ENCODE measurements at regions not wholly inside any gene's neighbourhood (a gene's known extent, or its start where the extent isn't known, plus 50 kb on each side); places are given as distances from the start of the nearest gene placed in this dataset.
A peak's percentile ranks its signal among the peaks of the same experiment; 100 is the strongest.

- H2BK15ac ChIP-seq (replicated peaks; ENCODE audit: low read depth) = no peak overlapping the region
- WGBS (ENCODE audit: extremely low coverage, insufficient coverage, low lambda C conversion rate) = no CpG with 5 or more reads among the region's 10 CpGs
- H3K4ac ChIP-seq (ENCODE audit: low read depth, low read length) = no peak overlapping the region
- H3K56ac ChIP-seq (ENCODE audit: low read length) = no peak overlapping the region
- no peak overlapping the region for H3K4me2 ChIP-seq (ENCODE audit: low read length)
- no peaks in the 10 kb centered on the region for H3K27me3 ChIP-seq (ENCODE audit: insufficient read depth, low read length, poor library complexity)
- H3K23ac ChIP-seq (ENCODE audit: low read length) = no peak overlapping the region
- no peak overlapping the region for H3K18ac ChIP-seq (ENCODE audit: low read length)
- H2BK120ac ChIP-seq (ENCODE audit: low read depth, low read length) = no peak overlapping the region
- H3K4me3 ChIP-seq (ENCODE audit: low read length) = no peak overlapping the region
- no peak overlapping the region for H3K9ac ChIP-seq (ENCODE audit: low read length)
- H3K36me3 ChIP-seq (ENCODE audit: control insufficient read depth, insufficient read depth, low read length) = no peaks in the 10 kb centered on the region
- no peak overlapping the region for H2BK5ac ChIP-seq (ENCODE audit: low read length)
- no peaks in the 10 kb centered on the region for H3K4me1 ChIP-seq (ENCODE audit: control insufficient read depth, low read depth, low read length)
- H4K5ac ChIP-seq (ENCODE audit: low read length) = no peak overlapping the region
- H3K27ac ChIP-seq (ENCODE audit: low read depth, low read length) = no peak overlapping the region
- H3K79me2 ChIP-seq (ENCODE audit: control insufficient read depth, insufficient read depth, low read length) = no peaks in the 10 kb centered on the region
- H4K8ac ChIP-seq (ENCODE audit: low read depth, low read length) = no peak overlapping the region
- no peak overlapping the region for H2AK5ac ChIP-seq (ENCODE audit: low read length)
- H3K79me1 ChIP-seq (ENCODE audit: low read length) = no peaks in the 10 kb centered on the region
- DNase-seq = no peak
These were observed 87.5 kb upstream of the RPS6KA2 start for GRCh38 chr6:166714581-166714980.

GRCh38 chr6:166714187-166714510, 87.1 kb upstream of the RPS6KA2 start:
- no peak overlapping the region for H4K8ac ChIP-seq (ENCODE audit: low read depth, low read length)
- H3K4ac ChIP-seq (ENCODE audit: low read depth, low read length) = no peak overlapping the region
- no peak overlapping the region for H3K56ac ChIP-seq (ENCODE audit: low read length)
- H2AK5ac ChIP-seq (ENCODE audit: low read length) = no peak overlapping the region
- H3K4me2 ChIP-seq (ENCODE audit: low read length) = no peak overlapping the region
- no peaks in the 10 kb centered on the region for H3K79me2 ChIP-seq (ENCODE audit: control insufficient read depth, insufficient read depth, low read length)
- no peak for DNase-seq
- peak overlapping the region; percentile 16 for H3K23ac ChIP-seq (ENCODE audit: low read length)
- WGBS (ENCODE audit: extremely low coverage, insufficient coverage, low lambda C conversion rate) = no CpG with 5 or more reads among the region's 2 CpGs
- H3K79me1 ChIP-seq (ENCODE audit: low read length) = no peaks in the 10 kb centered on the region
- no peaks in the 10 kb centered on the region for H3K4me1 ChIP-seq (ENCODE audit: control insufficient read depth, low read depth, low read length)
- H3K9ac ChIP-seq (ENCODE audit: low read length) = no peak overlapping the region
- no peak overlapping the region for H3K27ac ChIP-seq (ENCODE audit: low read depth, low read length)
- H3K27me3 ChIP-seq (ENCODE audit: insufficient read depth, low read length, poor library complexity) = no peaks in the 10 kb centered on the region
- no peak overlapping the region for H3K4me3 ChIP-seq (ENCODE audit: low read length)
- H3K18ac ChIP-seq (ENCODE audit: low read length) = no peak overlapping the region
- H4K5ac ChIP-seq (ENCODE audit: low read length) = no peak overlapping the region
- no peak overlapping the region for H2BK5ac ChIP-seq (ENCODE audit: low read length)
- H2BK120ac ChIP-seq (ENCODE audit: low read depth, low read length) = no peak overlapping the region
- no peak overlapping the region for H2BK15ac ChIP-seq (replicated peaks; ENCODE audit: low read depth)
- no peaks in the 10 kb centered on the region for H3K36me3 ChIP-seq (ENCODE audit: control insufficient read depth, insufficient read depth, low read length)

- Histone ChIP-seq H2BK5ac (ENCODE audit: low read length) (no peak overlapping the region), H3K9ac (ENCODE audit: low read length) (no peak overlapping the region), H3K79me1 (ENCODE audit: low read length) (no peaks in the 10 kb centered on the region), H3K56ac (ENCODE audit: low read length) (no peak overlapping the region), H3K27ac (ENCODE audit: low read depth, low read length) (no peak overlapping the region), H3K18ac (ENCODE audit: low read length) (no peak overlapping the region), H3K27me3 (ENCODE audit: insufficient read depth, low read length, poor library complexity) (no peaks in the 10 kb centered on the region), H3K4me3 (ENCODE audit: low read length) (no peak overlapping the region), H2AK5ac (ENCODE audit: low read length) (no peak overlapping the region), H3K4me1 (ENCODE audit: control insufficient read depth, low read depth, low read length) (no peaks in the 10 kb centered on the region), H2BK120ac (ENCODE audit: low read depth, low read length) (no peak overlapping the region), H4K8ac (ENCODE audit: low read depth, low read length) (no peak overlapping the region), H3K4ac (ENCODE audit: low read depth, low read length) (no peak overlapping the region), H3K23ac (ENCODE audit: low read length) (peak overlapping the region; percentile 16), H4K5ac (ENCODE audit: low read length) (no peak overlapping the region), H3K79me2 (ENCODE audit: control insufficient read depth, insufficient read depth, low read length) (no peaks in the 10 kb centered on the region), H2BK15ac (replicated peaks; ENCODE audit: low read depth) (no peak overlapping the region), H3K4me2 (ENCODE audit: low read length) (no peak overlapping the region), H3K36me3 (ENCODE audit: control insufficient read depth, insufficient read depth, low read length) (no peaks in the 10 kb centered on the region)
- no CpG with 5 or more reads among the region's 16 CpGs for WGBS (ENCODE audit: extremely low coverage, insufficient coverage, low lambda C conversion rate)
- DNase-seq = no peak
These were observed 86.6 kb upstream of the RPS6KA2 start for GRCh38 chr6:166713434-166714186.

- Histone ChIP-seq H3K23ac (ENCODE audit: low read length) (no peak overlapping the region), H2AK5ac (ENCODE audit: low read length) (no peak overlapping the region), H3K4me3 (ENCODE audit: low read length) (no peak overlapping the region), H3K4me1 (ENCODE audit: control insufficient read depth, low read depth, low read length) (no peaks in the 10 kb centered on the region), H3K79me1 (ENCODE audit: low read length) (no peaks in the 10 kb centered on the region), H3K56ac (ENCODE audit: low read length) (no peak overlapping the region), H3K4ac (ENCODE audit: low read depth, low read length) (no peak overlapping the region), H3K4me2 (ENCODE audit: low read length) (no peak overlapping the region), H3K27me3 (ENCODE audit: insufficient read depth, low read length, poor library complexity) (no peaks in the 10 kb centered on the region), H4K5ac (ENCODE audit: low read length) (no peak overlapping the region), H2BK5ac (ENCODE audit: low read length) (no peak overlapping the region), H3K27ac (ENCODE audit: low read depth, low read length) (no peak overlapping the region), H4K8ac (ENCODE audit: low read depth, low read length) (no peak overlapping the region), H2BK15ac (replicated peaks; ENCODE audit: low read depth) (no peak overlapping the region), H3K36me3 (ENCODE audit: control insufficient read depth, insufficient read depth, low read length) (no peaks in the 10 kb centered on the region), H3K18ac (ENCODE audit: low read length) (no peak overlapping the region), H2BK120ac (ENCODE audit: low read depth, low read length) (no peak overlapping the region), H3K9ac (ENCODE audit: low read length) (no peak overlapping the region), H3K79me2 (ENCODE audit: control insufficient read depth, insufficient read depth, low read length) (no peaks in the 10 kb centered on the region)
- DNase-seq = peak; percentile 62
- no CpG with 5 or more reads among the region's 21 CpGs for WGBS (ENCODE audit: extremely low coverage, insufficient coverage, low lambda C conversion rate)
These were observed 85.5 kb upstream of the RPS6KA2 start for GRCh38 chr6:166712286-166713228.

GRCh38 chr6:166710084-166710483, 83.0 kb upstream of the RPS6KA2 start:
- WGBS (ENCODE audit: extremely low coverage, insufficient coverage, low lambda C conversion rate) = 100% methylated on average over 2 of the region's 2 CpGs
- no peak overlapping the region for H2BK120ac ChIP-seq (ENCODE audit: low read depth, low read length)

More at GRCh38 chr6:166710084-166710483, 83.0 kb upstream of the RPS6KA2 start:
- Histone ChIP-seq H3K79me1 (ENCODE audit: low read length) (no peaks in the 10 kb centered on the region), H3K27ac (ENCODE audit: low read depth, low read length) (no peak overlapping the region), H3K4ac (ENCODE audit: low read depth, low read length) (no peak overlapping the region), H2AK5ac (ENCODE audit: low read length) (no peak overlapping the region), H3K4me3 (ENCODE audit: low read length) (no peak overlapping the region), H3K56ac (ENCODE audit: low read length) (no peak overlapping the region), H3K27me3 (ENCODE audit: insufficient read depth, low read length, poor library complexity) (no peaks in the 10 kb centered on the region), H3K4me2 (ENCODE audit: low read length) (no peak overlapping the region), H3K36me3 (ENCODE audit: control insufficient read depth, insufficient read depth, low read length) (no peaks in the 10 kb centered on the region), H3K23ac (ENCODE audit: low read length) (no peak overlapping the region), H4K8ac (ENCODE audit: low read depth, low read length) (no peak overlapping the region), H2BK5ac (ENCODE audit: low read length) (no peak overlapping the region), H4K5ac (ENCODE audit: low read length) (no peak overlapping the region), H3K4me1 (ENCODE audit: control insufficient read depth, low read depth, low read length) (no peaks in the 10 kb centered on the region), H2BK15ac (replicated peaks; ENCODE audit: low read depth) (no peak overlapping the region), H3K9ac (ENCODE audit: low read length) (no peak overlapping the region), H3K18ac (ENCODE audit: low read length) (no peak overlapping the region), H3K79me2 (ENCODE audit: control insufficient read depth, insufficient read depth, low read length) (no peaks in the 10 kb centered on the region)
- no peak for DNase-seq
